HG02623 (cell line): ENCODE measurements at regions not wholly inside any gene's neighbourhood (a gene's known extent, or its start where the extent isn't known, plus 50 kb on each side); places are given as distances from the start of the nearest gene placed in this dataset.
A peak's percentile ranks its signal among the peaks of the same experiment; 100 is the strongest.

Experiments
- ATAC-seq: cut with Tn5 transposase; IDR thresholded peaks from one replicate; pipeline ENCODE4 v1.9.1; 2021; ENCODE audit warnings: moderate library complexity; ENCODE audit not compliant: unreplicated experiment

DNA sequence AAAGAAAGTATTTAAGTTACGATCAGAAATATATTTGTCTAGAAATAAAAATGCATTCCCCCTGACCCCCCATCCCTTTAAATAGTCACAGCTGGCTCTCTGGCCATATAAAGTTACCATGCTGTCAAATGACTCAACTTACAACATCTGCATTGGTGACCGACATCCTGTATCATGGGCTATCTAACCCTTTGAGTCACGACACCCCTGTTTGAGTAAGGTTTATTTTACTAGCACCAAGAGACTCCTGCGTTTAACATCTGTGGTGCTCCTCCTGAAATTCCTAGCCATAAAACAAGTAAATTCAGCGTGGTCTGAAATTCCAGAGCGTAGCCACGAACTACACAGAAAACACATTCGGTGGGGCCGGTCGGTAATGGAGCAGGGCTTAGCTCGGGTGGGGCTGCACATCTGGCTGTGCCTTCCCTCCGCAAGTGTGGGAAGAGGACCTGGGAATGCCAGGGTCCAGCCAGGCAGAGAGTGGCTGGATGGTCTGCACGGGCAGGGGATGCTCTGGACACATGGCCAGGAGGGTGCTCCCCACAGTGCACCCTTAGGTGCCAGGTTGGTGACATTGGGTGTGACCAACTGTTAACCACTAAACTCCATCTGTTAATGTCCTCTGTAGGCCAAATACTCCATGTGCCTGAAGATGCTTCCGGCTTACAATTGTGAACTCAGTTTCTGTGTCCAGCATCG, 53.0 kb upstream of the CLDN14 start:
- no peak for ATAC-seq

DNA sequence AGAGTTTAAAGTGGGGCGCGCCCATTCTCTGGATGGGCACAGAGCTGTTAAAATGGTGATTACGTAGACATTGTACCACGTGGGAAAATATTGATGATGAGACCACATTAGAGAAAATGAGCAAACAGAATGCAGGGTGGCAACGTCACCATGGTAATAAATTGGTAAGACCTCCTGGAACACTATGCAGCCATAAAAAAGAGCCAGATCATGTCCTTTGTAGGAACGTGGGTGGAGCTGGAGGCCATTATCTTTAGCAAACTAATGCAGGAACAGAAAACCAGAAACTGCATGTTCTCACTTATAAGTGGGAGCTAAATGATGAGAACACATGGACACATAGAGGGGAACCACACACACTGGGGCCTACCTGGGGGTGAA, 53.5 kb upstream of the CLDN14 start:
- no peak for ATAC-seq

DNA sequence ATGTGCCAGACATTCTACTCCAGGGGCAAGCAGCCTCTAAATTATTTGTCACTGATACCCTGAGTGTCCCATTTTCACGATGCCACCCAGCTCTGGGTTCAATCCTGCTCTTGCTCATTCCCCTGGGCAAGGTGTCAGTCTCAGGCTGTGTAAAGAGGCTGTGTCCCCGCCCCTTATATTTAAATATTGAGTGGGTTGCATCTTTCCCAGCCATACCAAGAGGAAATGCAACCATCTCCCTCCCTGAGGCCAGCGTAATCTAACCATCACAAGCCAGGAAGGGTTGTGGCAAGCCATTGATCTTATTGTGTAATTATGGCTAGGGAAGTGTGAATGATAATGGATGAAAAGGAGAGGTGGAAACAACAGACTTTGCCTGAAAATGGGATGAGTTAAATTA, 54.7 kb upstream of the CLDN14 start:
- ATAC-seq: no peak

DNA sequence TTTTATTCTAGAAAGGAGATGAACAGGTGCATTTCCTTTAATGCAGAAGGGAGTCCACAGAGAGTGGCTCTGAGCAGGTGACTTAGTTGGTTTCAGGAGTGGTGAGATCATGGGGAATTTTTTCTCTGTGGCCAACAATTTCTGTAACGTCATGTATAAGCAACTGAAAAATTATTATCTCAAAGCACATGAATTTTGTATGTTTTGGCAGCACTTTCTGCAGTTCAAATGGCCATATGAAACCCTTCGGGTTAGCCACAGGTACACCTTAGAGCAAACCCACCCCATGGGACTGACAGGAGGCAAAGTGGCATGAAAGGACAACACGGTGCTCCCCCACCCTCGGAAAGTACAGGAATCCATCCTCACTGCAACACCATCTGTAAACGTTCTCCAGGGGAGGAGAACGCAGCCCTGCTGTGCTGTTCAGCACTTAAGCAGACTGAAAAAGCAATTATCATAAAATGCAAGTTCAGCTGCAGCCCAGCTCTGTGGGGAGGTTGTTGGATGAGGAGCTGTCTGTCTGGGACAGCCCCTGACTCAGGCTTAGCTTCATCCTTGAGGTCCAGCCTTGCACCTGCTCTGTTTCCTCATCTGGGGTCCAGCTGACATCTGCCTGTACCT, 55.8 kb upstream of the CLDN14 start:
- peak; percentile 66 for ATAC-seq

DNA sequence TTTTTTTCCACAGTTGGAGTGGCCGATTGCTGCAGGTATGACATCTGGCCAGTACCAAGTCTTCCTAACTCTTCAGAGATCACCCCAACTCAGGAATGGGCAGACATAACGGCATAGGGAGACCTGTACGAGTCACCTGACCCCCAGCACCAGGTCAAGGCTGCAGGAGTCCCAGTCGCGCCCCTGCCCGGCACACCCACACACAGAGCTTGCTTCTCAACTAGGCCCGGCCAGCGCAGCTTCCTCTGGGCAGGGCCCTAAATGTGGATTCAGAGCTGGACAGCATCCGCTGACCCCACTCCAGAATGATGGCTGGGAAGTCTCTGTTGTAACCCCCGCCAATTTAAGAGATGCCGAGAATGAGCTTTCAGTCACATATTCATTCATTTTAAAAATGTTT, 58.8 kb upstream of the CLDN14 start:
- ATAC-seq: no peak

DNA sequence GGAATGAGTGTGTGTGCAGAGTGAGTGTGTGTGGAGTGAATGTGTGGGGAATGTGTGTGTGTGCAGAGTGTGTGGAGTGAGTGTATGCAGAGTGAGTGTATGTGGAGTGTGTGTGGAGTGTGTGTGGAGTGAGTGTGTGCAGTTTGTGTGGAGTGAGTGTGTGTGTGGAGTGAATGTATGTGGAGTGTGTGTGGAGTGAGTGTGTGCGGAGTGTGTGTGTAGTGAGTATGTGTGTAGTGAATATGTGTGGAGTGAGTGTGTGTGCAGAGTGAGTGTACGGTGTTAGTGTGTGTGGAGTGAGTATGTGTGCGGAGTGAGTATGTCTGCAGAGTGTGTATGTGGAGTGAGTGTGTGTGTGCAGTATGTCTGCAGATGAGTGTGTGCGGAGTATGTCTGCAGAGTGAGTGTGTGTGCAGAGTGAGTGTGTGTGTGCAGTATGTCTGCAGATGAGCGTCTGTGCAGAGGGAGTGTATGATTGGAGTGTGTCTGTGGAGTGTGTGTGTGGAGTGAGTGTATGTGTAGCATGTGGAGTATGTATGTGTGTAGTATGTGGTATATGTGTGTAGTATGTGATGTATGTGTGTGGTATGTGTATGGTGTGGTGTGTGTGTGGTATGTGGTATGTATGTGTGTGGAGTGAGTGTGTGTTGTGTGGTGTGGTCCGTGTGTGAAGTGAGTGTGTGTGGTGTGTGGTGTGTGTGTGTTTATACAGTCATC, 59.7 kb upstream of the CLDN14 start:
- ATAC-seq: no peak

DNA sequence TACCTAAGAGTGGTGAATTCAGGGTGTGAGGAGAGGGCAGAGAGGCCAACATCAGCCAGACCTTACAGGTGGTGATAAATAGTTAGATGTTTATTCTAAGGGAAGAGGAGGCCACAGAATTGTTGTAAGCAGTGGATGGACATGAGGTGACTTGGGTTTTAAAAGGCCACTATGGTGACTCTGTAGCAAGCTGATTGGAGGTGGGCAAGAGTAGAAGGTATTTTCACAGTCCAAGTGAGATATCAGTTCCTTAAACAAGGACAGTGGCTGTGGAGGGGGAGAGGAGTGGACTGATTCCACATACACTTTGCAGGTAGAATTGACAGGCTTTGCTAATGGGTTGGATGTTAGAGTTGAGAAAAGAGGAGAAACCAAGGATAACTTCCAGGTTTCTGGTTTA, 60.8 kb upstream of the CLDN14 start:
- no peak for ATAC-seq

DNA sequence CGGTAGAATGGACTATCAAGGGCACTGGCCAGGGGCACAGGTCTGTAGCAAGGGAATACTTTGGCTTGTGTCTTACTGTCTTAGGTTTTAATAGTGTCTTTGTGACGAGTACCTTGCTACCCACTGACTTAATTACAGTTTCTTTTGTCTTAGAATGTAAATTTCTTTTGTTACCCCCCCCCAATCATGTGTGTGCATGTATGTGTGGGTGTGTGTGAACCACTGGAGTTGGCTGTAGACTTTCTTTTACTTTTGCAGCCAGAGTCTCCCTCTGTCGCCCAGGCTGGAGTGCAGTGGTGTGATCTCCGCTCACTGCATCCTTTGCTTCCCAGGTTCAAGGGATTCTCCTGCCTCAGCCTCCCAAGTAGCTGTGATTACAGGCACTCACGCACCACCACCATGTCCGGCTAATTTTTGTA, 61.8 kb upstream of the CLDN14 start:
- ATAC-seq: no peak

DNA sequence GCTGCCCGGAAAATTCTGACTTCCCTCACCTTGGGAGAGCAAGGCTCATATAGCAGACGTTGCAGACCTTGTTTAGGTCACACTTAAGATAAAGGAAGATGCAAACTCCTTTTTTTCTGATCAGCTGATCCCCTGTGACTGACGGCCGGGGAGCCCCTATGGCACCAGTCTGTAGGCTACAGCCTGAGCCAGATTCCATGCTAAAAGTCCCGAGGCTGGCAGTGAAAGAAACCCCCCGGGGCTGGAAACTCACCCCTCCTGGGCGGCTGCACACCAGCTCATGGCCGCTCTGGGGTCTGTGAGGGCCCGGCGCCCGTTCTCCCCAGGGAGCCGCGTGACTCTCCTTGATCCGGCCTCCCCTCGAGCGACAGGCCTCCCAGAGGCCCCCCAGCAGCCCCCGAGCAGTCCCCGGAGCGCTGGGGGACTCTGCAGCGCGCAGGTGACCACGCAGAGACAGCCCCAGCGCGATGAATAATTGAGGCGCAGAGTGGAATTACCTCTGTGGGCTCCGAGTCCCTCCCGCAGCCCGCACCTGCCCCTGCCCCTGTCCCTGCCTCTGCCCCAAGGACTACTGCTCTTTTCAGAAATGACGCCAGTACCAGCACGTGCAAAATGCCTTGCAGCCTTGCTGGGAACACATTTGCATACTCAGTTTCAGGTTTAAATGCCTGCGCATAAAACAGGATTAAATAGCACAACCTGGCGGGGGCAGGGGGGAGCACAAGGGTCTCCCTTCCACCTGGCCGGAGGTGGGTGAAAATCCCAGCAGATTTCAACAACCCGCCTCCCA, 62.6 kb upstream of the CLDN14 start:
- peak; percentile 69 for ATAC-seq

DNA sequence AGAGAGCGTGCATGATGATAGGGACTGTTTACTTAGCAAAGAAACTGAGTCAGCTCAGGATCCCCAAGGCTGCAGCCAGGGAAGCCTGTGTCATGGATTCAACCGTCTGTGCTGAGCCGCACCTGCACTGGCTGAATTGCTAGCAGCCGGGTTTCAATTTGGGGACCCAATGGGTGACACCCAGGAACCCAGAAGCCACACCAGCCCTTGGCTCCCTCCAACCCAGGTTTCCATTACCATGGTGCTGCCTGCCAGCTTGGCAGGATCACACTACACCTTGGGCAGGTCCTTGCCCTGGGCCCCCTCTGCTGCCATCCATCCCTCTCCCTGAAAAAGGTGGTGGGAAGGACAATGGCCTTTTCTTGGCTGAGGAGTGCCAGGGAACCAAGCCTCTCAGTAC, 64.0 kb upstream of the CLDN14 start:
- no peak for ATAC-seq

DNA sequence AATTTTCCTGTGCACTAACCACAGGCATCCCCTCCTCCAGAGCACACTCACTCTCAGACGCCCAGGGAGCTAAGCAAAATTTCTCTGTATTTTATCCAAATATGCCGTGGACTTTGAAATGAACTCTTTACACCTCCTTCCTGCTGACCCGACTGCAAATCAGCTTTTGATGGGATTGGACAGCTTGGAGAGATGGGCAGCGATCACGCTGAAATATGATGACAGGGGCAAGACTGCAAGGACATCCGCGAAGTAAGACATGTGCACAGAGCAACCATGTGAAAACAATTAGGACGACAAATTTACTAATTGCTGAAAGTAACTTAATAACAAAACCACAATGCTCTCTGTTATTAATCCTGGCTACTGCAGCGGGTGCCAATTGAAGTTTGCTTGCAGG, 64.6 kb upstream of the CLDN14 start:
- ATAC-seq: no peak

DNA sequence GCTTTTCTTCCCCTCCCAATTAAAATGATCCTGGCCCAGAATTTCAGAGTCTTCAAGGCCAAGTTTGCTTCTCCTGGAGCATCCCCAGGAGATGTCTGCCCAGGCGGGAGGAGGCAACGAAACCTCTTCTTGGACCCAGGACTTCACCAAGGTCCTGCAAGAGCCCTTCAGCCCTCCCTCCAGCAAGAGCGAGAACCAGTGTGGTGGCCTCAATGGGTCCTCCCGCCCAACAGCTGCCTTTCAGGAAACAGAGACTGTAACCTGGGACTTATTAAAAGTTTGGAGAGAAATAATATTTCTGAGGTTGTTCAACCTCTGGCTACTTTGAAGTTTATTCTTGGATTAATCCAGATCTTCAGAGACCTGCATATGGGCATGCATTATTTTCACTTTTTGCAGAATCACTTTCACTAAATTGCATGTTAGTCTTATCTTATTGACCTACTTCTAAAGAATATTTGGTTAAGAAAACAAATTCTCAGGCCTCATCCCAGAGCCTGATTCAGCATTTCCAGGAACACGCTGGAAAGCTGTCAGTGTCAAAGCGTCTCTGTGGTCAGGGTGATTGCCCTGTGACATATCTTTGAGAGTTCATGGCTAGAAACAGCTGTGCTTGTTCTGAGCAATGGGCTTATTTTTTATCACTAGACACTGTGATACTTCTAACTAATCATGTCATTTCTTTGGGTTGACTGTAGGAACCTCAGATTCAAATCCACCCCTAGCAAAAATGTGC, 66.0 kb upstream of the CLDN14 start:
- ATAC-seq: no peak

DNA sequence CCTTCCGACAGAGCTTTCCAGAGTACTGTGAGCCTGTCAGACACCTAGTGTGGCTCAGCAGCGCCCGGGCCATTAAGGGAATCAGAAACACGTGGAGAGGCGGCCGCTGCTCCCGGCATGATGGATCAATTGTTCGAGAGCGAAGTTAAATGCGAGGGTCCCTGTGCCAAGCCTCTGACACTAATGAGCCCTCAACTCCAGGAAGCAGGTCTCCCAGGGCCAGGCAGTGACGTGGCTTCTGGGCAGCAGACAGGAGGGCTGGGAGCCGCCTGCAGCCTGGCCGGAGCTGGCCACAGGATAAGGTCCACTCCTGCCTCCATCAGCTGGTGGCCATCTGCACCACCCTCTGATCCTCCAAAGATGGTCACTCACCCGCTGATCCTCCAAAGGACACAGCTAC, 67.5 kb upstream of the CLDN14 start:
- no peak for ATAC-seq

DNA sequence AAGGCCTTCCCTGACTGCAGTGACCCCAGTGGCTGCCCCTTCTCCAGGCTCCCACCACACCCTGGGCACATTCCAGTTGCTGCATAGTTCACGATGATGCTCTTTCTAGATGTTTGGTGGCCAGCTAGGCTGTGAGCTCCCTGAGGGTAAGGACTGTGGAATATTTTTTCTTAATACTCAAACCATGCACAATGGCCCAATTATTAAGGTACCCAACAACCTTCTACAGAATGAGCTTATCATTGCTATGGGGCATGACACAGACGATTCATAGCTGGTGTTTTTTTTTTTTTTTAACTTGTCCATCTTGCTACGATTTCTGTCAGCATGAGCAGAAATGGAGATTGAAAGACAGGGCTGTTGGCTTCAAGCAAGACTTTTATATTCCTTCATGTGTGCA, 68.9 kb upstream of the CLDN14 start:
- ATAC-seq: no peak

DNA sequence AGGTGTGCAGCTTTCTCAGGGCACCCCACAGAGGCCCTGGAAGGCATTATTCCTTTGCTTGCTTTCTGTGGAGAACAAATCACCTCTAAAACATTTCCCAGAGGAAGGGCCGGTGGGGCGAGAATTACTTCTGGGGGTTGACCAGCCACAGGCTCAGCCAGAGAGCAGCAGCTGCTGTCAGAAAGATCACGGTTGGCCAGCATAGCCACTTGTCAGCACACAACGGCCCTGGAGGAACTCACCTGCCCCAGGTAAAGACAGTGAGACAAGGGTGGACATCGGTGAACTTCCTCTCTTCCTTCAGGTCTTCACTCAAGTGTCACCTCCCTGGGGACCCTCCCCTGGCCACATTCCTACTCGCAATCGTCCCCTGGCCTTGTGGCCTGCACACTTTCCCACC, 69.5 kb upstream of the CLDN14 start:
- ATAC-seq: no peak

DNA sequence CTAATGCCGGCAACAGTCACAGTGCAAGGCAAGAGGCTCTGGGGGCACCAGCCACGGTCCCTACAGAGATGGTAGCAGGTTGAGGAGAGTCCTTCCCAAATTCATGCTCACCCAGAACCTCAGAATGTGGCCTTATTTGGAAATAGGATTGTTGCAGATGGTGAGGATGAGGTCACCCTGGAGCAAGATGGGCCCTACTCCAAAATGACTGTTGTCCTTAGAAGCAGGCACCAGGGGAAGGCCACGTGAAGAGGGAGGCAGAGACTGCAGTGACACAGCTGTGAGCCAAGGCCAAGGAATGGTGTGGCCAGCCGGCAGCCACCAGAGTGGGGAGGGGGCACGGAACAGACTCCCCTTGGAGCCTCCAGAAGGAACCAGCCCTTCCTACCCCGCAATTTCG, 70.8 kb upstream of the CLDN14 start:
- no peak for ATAC-seq

DNA sequence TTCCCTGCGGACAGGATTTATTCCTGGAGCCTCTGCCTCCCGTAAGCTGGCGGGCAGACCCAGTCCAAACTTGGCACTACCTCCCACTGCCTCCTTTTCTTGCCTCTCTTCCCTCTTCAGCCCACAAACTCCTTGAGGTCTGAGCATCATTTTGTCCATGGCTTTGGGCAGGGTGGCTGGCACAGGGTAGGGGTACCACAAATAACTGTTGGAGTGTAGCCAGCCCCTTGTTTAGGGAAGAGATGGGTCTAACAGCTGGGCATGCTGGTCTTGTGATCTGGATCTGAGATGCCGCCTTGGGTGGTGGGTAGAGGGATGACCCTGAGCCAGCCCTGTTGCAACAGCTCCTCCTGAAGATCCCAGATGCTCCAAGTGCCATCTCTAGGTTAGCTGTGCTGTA, 71.4 kb upstream of the CLDN14 start:
- ATAC-seq: no peak

DNA sequence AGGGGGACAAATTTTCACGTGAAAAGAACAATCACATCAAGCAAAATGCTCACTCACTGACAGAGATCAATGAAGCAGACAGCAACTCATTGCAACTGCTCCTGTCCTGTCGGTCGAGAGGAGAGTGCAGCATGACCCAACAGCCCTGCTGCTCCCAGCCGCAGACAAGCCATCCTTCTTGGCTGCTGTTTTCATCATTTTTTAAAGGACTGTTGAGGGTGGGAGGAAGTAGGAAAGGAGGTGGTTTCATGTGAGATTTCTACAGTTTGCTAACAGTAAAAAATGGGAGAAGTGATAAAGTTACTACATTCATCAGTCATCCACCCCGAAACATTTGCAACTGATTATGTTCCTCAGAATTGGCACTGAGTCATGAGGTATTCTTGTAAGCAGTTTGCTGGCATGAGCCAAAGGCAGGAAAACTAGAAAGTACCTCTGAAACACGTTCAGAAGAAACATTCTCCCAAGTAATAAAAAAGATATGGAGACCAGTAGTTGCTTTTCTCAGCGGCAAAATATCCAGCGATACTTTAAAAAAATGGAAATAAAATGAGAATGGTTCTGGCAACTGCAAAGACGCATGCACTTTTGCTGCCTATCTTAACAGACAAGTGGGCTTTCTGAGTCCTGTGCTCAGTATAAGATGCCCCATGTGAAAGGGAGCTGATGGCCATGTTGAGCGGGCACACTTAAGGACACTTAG, 72.0 kb upstream of the CLDN14 start:
- ATAC-seq: no peak

DNA sequence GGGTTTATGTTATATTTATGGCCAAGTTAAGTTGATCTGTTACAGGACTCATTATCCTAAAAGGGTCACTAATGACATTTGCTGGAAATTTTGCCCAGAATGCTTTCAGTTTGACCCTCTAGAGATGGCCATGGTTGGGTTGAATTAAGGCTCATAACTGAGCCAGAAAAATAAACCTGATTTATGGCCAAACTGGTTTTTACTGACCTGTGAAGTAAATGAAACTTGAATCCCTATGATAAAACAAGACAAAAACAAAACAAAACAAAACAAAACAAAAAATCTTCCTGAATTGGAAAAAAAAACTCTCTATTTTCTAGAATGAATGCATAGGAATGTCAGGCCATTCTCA, 72.5 kb upstream of the CLDN14 start:
- ATAC-seq: no peak

DNA sequence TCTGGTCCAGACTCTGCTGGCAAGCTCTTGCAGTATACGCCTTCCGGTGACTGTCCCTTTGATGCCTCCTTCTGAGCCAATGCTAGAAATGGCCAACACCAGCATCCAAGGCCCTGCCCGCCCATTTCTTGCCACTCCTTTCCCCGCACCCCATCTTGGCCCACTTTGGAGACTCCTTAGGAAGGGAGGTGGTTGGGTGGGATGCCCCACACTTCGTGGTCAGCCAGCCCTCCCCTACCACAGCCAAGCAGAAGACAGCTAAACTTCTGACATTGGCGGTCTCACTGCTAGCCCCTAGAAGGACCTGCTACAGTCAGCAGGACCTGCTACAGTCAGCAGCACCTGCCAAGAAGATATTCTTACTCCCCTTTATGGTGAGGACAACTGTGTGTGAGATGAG, 73.5 kb upstream of the CLDN14 start:
- ATAC-seq: no peak
